Endothelial cell of umbilical vein (primary cell): ENCODE measurements at regions not wholly inside any gene's neighbourhood (a gene's known extent, or its start where the extent isn't known, plus 50 kb on each side); places are given as distances from the start of the nearest gene placed in this dataset.

Source experiments
- BruUV-seq: library from RNA; stranded (reverse); fragments of 400-500 nt; replicated peaks from 2 replicates; lab custom pipeline; 2021; lab: Mats Ljungman, UMichigan
- CTCF ChIA-PET: fragments of 300-600, 350-600 bp; sonication (Branson Sonifier 250); formaldehyde crosslinking; loops from one replicate; lab custom pipeline; 2021; ENCODE audit warnings: antibody characterized with exemption, inconsistent platforms; lab: Charles Lee
- POLR2A ChIA-PET: fragments of 300-600, 350-600 bp; sonication (Branson Sonifier 250); formaldehyde crosslinking; loops from one replicate; lab custom pipeline; 2021; ENCODE audit warnings: antibody characterized with exemption, inconsistent platforms; lab: Charles Lee
- DNase-seq: peaks from one replicate; pipeline ENCODE4 v3.0.0-alpha.2; 2011; ENCODE audit warnings: low read depth, low spot score
- FAIRE-seq: peaks from 2 replicates; lab custom pipeline; 2011; peaks lifted over from hg19 to GRCh38; lab: Jason Lieb, UNC
- H2AFZ ChIP-seq: 2 replicates; pipeline ENCODE4 v1.6.0; 2012; ENCODE audit warnings: low read depth, low read length, control low read depth, inconsistent platforms
- H3K27ac ChIP-seq: 2 replicates; pipeline ENCODE4 v1.5.1; 2011; ENCODE audit warnings: low read depth, mild to moderate bottlenecking, control low read depth, low read length, moderate library complexity; ENCODE audit not compliant: insufficient read depth
- H3K27me3 ChIP-seq, 2 experiments: 2 replicates each; pipeline versions ENCODE4 v1.6.0 to v1.6.1; 2011; ENCODE audit warnings: low read length in 2 of 2, mixed read lengths in 1 of 2; ENCODE audit not compliant: control insufficient read depth in 2 of 2, insufficient read depth in 2 of 2
- H3K36me3 ChIP-seq, 2 experiments: 2 replicates in 1 of 2; 3 replicates in 1 of 2; pipeline ENCODE4 v1.5.1; 2011; ENCODE audit warnings: low read length in 2 of 2, mild to moderate bottlenecking in 1 of 2, moderate library complexity in 1 of 2; ENCODE audit not compliant: control insufficient read depth in 2 of 2, insufficient read depth in 2 of 2; ENCODE audit errors: extremely low read depth in 1 of 2
- H3K4me1 ChIP-seq: 3 replicates; pipeline ENCODE4 v1.5.1; 2011; ENCODE audit warnings: mild to moderate bottlenecking, low read length; ENCODE audit not compliant: control insufficient read depth, insufficient read depth; ENCODE audit errors: extremely low read depth
- H3K4me2 ChIP-seq: 2 replicates; pipeline ENCODE4 v1.6.1; 2011; ENCODE audit warnings: low read length, control low read depth, mixed read lengths; ENCODE audit not compliant: insufficient read depth
- H3K4me3 ChIP-seq, 3 experiments: fragments of 200-600 bp in 1 of 3; sonication (generic), shearing (Covaris generic) in 1 of 3; replicated peaks in 1 of 3; 2 replicates each; pipeline ENCODE4 v1.5.1; 2011 to 2016; ENCODE audit warnings: control low read depth in 3 of 3, low read length in 3 of 3, mild to moderate bottlenecking in 2 of 3, inconsistent platforms in 1 of 3, low read depth in 1 of 3, moderate library complexity in 1 of 3; ENCODE audit not compliant: insufficient read depth in 1 of 3
- H3K79me2 ChIP-seq: 2 replicates; pipeline ENCODE4 v1.6.0; 2012; ENCODE audit warnings: low read length, inconsistent platforms; ENCODE audit not compliant: control insufficient read depth, insufficient read depth
- H3K9ac ChIP-seq: replicated peaks from 2 replicates; pipeline ENCODE3; 2011; ENCODE audit warnings: low read length, control low read depth; ENCODE audit not compliant: insufficient read depth; ENCODE audit errors: extremely low read depth
- H3K9me1 ChIP-seq: replicated peaks from 3 replicates; pipeline ENCODE4 v1.6.0; 2011; ENCODE audit warnings: mild to moderate bottlenecking, low read length; ENCODE audit not compliant: control insufficient read depth, insufficient read depth; ENCODE audit errors: extremely low read depth
- H3K9me3 ChIP-seq: replicated peaks from 2 replicates; pipeline ENCODE4 v1.5.1; 2012; ENCODE audit warnings: low read length, inconsistent platforms; ENCODE audit not compliant: control insufficient read depth, insufficient read depth
- H4K20me1 ChIP-seq: replicated peaks from 2 replicates; pipeline ENCODE3; 2011; ENCODE audit warnings: mild to moderate bottlenecking, low read length; ENCODE audit not compliant: control insufficient read depth, insufficient read depth; ENCODE audit errors: extremely low read depth
- EZH2 ChIP-seq: IDR thresholded peaks from 2 replicates; pipeline ENCODE4 v1.6.1; 2012; ENCODE audit warnings: borderline replicate concordance, low read depth, mild to moderate bottlenecking, moderate library complexity, low read length, inconsistent platforms; ENCODE audit not compliant: severe bottlenecking
- FOS ChIP-seq: IDR thresholded peaks from 2 replicates; pipeline ENCODE4 v1.6.1; 2011; ENCODE audit warnings: mild to moderate bottlenecking, low read length, moderate library complexity, borderline replicate concordance; ENCODE audit not compliant: insufficient read depth
- GATA2 ChIP-seq: IDR thresholded peaks from 2 replicates; pipeline ENCODE4 v1.7.0; 2011; ENCODE audit warnings: low read depth, mild to moderate bottlenecking, moderate library complexity, mixed read lengths, low read length; ENCODE audit not compliant: insufficient read length, insufficient read depth
- JUN ChIP-seq: IDR thresholded peaks from 2 replicates; pipeline ENCODE4 v1.6.1; 2011; ENCODE audit warnings: borderline replicate concordance, low read depth; ENCODE audit not compliant: insufficient read length, insufficient read depth
- MYC ChIP-seq: IDR thresholded peaks from one replicate; pipeline ENCODE4 v1.6.1; 2011; ENCODE audit warnings: mild to moderate bottlenecking, low read depth, low read length
- POLR2A ChIP-seq: IDR thresholded peaks from 2 replicates; pipeline ENCODE4 v1.6.1; 2012; ENCODE audit warnings: low read depth, mild to moderate bottlenecking, control low read depth, low read length
- POLR2AphosphoS5 ChIP-seq: IDR thresholded peaks from 2 replicates; pipeline ENCODE4 v1.6.1; 2012; ENCODE audit warnings: low read depth, mild to moderate bottlenecking, control low read depth, low read length, moderate library complexity; ENCODE audit not compliant: insufficient read depth
- dilution Hi-C: fragments of 300-500 bp; cut with MboI; formaldehyde crosslinking; loops from one replicate; pipeline ENCODE4 v1.15.0; 2019; ENCODE audit warnings: low sequenced_read_pairs; ENCODE audit not compliant: extremely low pct_ligation_motif_present
- intact Hi-C: fragments of 100-400 bp; cut with micrococcal nuclease; formaldehyde crosslinking; loops from one replicate; pipeline ENCODE4 v1.10.0; 2022
- TF ChIP-seq, protein P1 (sequence below), 2 donors: IDR thresholded peaks; 1 replicate in 1 of 2; 2 replicates in 1 of 2; pipeline ENCODE4 v1.5.1; 2011; ENCODE audit warnings: low read length in 2 of 2, mild to moderate bottlenecking in 2 of 2, moderate library complexity in 2 of 2, control low read depth in 1 of 2, inconsistent platforms in 1 of 2, low read depth in 1 of 2; ENCODE audit not compliant: insufficient read depth in 1 of 2; ENCODE audit errors: extremely low read depth in 1 of 2
- TF ChIP-seq, protein P2 (sequence below): IDR thresholded peaks from 2 replicates; pipeline ENCODE4 v1.6.1; 2011; ENCODE audit not compliant: insufficient read depth, insufficient read length

DNA sequence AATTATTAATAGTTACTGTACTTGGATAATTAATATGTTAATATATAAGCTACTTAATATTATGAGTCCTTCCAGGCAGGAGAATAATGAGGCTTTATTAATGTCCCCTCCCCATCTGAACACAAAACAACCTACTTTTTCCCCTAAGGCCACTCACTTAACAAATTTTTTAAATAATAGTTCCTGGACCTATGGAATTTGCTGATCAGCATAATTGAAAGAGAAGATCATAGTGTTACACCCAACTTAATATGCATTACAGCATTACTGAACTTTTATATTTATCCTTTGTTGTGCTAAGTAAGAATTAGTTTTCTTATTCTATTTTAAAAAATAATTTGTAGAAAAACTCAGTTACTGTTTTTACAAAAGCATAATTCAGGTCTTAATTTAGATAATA lies 1537.7 kb upstream of the GOT2 start:
- no peaks in the 10 kb centered on the region for H3K27me3 ChIP-seq
- H3K4me1 ChIP-seq, result no peaks in the 10 kb centered on the region
- no peak overlapping the region for H2AFZ ChIP-seq
- H3K9me1 ChIP-seq, result no peaks in the 10 kb centered on the region
- no peak overlapping the region for H3K4me3 ChIP-seq
- no peak overlapping the region for H3K9ac ChIP-seq
- DNase-seq (no peak), FAIRE-seq (no peak)
- TF ChIP-seq EZH2 (no peak), GATA2 (no peak), MYC (no peak), POLR2A (no peak), JUN (no peak), POLR2AphosphoS5 (no peak), FOS (no peak)
- TF ChIP-seq, protein P1, sequence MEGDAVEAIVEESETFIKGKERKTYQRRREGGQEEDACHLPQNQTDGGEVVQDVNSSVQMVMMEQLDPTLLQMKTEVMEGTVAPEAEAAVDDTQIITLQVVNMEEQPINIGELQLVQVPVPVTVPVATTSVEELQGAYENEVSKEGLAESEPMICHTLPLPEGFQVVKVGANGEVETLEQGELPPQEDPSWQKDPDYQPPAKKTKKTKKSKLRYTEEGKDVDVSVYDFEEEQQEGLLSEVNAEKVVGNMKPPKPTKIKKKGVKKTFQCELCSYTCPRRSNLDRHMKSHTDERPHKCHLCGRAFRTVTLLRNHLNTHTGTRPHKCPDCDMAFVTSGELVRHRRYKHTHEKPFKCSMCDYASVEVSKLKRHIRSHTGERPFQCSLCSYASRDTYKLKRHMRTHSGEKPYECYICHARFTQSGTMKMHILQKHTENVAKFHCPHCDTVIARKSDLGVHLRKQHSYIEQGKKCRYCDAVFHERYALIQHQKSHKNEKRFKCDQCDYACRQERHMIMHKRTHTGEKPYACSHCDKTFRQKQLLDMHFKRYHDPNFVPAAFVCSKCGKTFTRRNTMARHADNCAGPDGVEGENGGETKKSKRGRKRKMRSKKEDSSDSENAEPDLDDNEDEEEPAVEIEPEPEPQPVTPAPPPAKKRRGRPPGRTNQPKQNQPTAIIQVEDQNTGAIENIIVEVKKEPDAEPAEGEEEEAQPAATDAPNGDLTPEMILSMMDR (IDR thresholded peaks at IDR 0.05; ENCODE audit: extremely low read depth in 1 of 2, insufficient read depth in 1 of 2, low read depth in 1 of 2, low read length in 2 of 2), result no peak
- TF ChIP-seq, protein P2, sequence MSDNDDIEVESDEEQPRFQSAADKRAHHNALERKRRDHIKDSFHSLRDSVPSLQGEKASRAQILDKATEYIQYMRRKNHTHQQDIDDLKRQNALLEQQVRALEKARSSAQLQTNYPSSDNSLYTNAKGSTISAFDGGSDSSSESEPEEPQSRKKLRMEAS, result no peak
- no peak overlapping the region for H3K27ac ChIP-seq
- no peaks in the 10 kb centered on the region for H3K79me2 ChIP-seq
- POLR2A ChIA-PET, result no interaction called here
- H3K4me2 ChIP-seq, result no peak overlapping the region
- no peaks in the 10 kb centered on the region for H4K20me1 ChIP-seq
- CTCF ChIA-PET, result no interaction called here
- BruUV-seq, result no TSS peak
- dilution Hi-C loops, result no loop called here
- no peaks in the 10 kb centered on the region for H3K9me3 ChIP-seq
- no peaks in the 10 kb centered on the region for H3K36me3 ChIP-seq
- intact Hi-C loops, result no loop called here
